GM19467 (cell line): ENCODE measurements at regions not wholly inside any gene's neighbourhood (a gene's known extent, or its start where the extent isn't known, plus 50 kb on each side); places are given as distances from the start of the nearest gene placed in this dataset.

Source experiments
- ATAC-seq: cut with Tn5 transposase; IDR thresholded peaks from one replicate; pipeline ENCODE4 v1.9.1; 2021; ENCODE audit warnings: mild to moderate bottlenecking, moderate library complexity; ENCODE audit not compliant: unreplicated experiment

GRCh38 chr20:50284811-50285375 is 94.3 kb downstream of the CEBPB start:
- no peak for ATAC-seq

GRCh38 chr20:50285376-50286173 is 94.9 kb downstream of the CEBPB start:
- no peak for ATAC-seq

GRCh38 chr20:50286174-50286511 is 95.5 kb downstream of the CEBPB start:
- ATAC-seq: no peak

GRCh38 chr20:50286609-50287008 is 96.0 kb downstream of the CEBPB start:
- no peak for ATAC-seq

GRCh38 chr20:50287512-50287911 is 96.9 kb downstream of the CEBPB start:
- no peak for ATAC-seq

- no peak for ATAC-seq
Observed at GRCh38 chr20:50288128-50288623, 97.5 kb downstream of the CEBPB start.

- no peak for ATAC-seq
Observed at GRCh38 chr20:50289581-50289980, 99.0 kb downstream of the CEBPB start.

GRCh38 chr20:50290112-50290511 is 99.5 kb downstream of the CEBPB start:
- ATAC-seq: no peak

GRCh38 chr20:50290808-50291207 is 100.2 kb downstream of the CEBPB start:
- no peak for ATAC-seq

GRCh38 chr20:50291254-50292078 is 100.8 kb downstream of the CEBPB start:
- ATAC-seq: no peak

- ATAC-seq: no peak
Observed at GRCh38 chr20:50292079-50292590, 101.5 kb downstream of the CEBPB start.

- ATAC-seq: no peak
Observed at GRCh38 chr20:50292591-50293283, 102.1 kb downstream of the CEBPB start.

- no peak for ATAC-seq
Observed at GRCh38 chr20:50293284-50294139, 102.9 kb downstream of the CEBPB start.

GRCh38 chr20:50294164-50295088 is 103.8 kb downstream of the CEBPB start:
- no peak for ATAC-seq

- no peak for ATAC-seq
Observed at GRCh38 chr20:50295345-50295744, 104.7 kb downstream of the CEBPB start.

GRCh38 chr20:50295762-50296449 is 105.3 kb downstream of the CEBPB start:
- ATAC-seq: no peak

GRCh38 chr20:50296450-50297375 is 106.1 kb downstream of the CEBPB start:
- no peak for ATAC-seq
